Prostate gland (tissue), 2 donors: ENCODE measurements at regions not wholly inside any gene's neighbourhood (a gene's known extent, or its start where the extent isn't known, plus 50 kb on each side); places are given as distances from the start of the nearest gene placed in this dataset.

Source experiments
- CTCF ChIP-seq, 4 experiments: fragments of 200-600 bp in 2 of 4; fragments of 450-650 bp in 2 of 4; sonication (generic) in 2 of 4; IDR thresholded peaks; 1 replicate in 3 of 4; 2 replicates in 1 of 4; pipeline ENCODE4 v1.5.1; 2016 to 2019; ENCODE audit warnings: antibody characterized with exemption in 4 of 4, mild to moderate bottlenecking in 2 of 4, moderate library complexity in 2 of 4
- POLR2AphosphoS5 ChIP-seq: sonication (generic); formaldehyde crosslinking; IDR thresholded peaks from one replicate; pipeline ENCODE4 v1.6.1; 2017; ENCODE audit warnings: antibody characterized with exemption

GRCh38 chr5:171628633-171628974 lies 157.0 kb upstream of the SMIM23 start:
- TF ChIP-seq CTCF (IDR thresholded peaks at IDR 0.05) (no peak), POLR2AphosphoS5 (no peak)
